Keratinocyte (primary cell): ENCODE measurements at regions not wholly inside any gene's neighbourhood (a gene's known extent, or its start where the extent isn't known, plus 50 kb on each side); places are given as distances from the start of the nearest gene placed in this dataset.

ENCODE experiments used
- DNase-seq: peaks from one replicate; pipeline ENCODE4 v3.0.0-alpha.2; 2011; ENCODE audit warnings: low read depth, missing footprints, low spot score
- FAIRE-seq: peaks from 2 replicates; lab custom pipeline; 2011; peaks lifted over from hg19 to GRCh38; lab: Jason Lieb, UNC
- H2AFZ ChIP-seq: 2 replicates; pipeline ENCODE4 v1.6.0; 2012; ENCODE audit warnings: low read length, control low read depth, inconsistent platforms; ENCODE audit not compliant: control insufficient read depth
- H3K27ac ChIP-seq: 2 replicates; pipeline ENCODE4 v1.5.1; 2011; ENCODE audit warnings: low read length; ENCODE audit not compliant: control insufficient read depth, insufficient read depth
- H3K27me3 ChIP-seq: 3 replicates; pipeline ENCODE4 v1.6.0; 2011; ENCODE audit warnings: low read length; ENCODE audit not compliant: control insufficient read depth, insufficient read depth; ENCODE audit errors: extremely low read depth
- H3K36me3 ChIP-seq, 2 experiments: 2 replicates in 1 of 2; 3 replicates in 1 of 2; pipeline ENCODE4 v1.5.1; 2011; ENCODE audit warnings: low read length in 2 of 2, mild to moderate bottlenecking in 1 of 2; ENCODE audit not compliant: control insufficient read depth in 2 of 2, insufficient read depth in 2 of 2; ENCODE audit errors: extremely low read depth in 1 of 2
- H3K4me1 ChIP-seq: 3 replicates; pipeline ENCODE4 v1.5.1; 2011; ENCODE audit warnings: low read length; ENCODE audit not compliant: control insufficient read depth, insufficient read depth; ENCODE audit errors: extremely low read depth
- H3K4me2 ChIP-seq: 3 replicates; pipeline ENCODE4 v1.6.0; 2011; ENCODE audit warnings: low read depth, low read length; ENCODE audit not compliant: control insufficient read depth, insufficient read depth; ENCODE audit errors: extremely low read depth
- H3K4me3 ChIP-seq, 3 experiments: fragments of 200-600 bp in 1 of 3; sonication (generic) in 1 of 3; 2 replicates in 2 of 3; 3 replicates in 1 of 3; pipeline ENCODE4 v1.5.1; 2011 to 2016; ENCODE audit warnings: low read length in 3 of 3, mild to moderate bottlenecking in 3 of 3, control low read depth in 2 of 3, inconsistent platforms in 1 of 3, low read depth in 1 of 3, mixed read lengths in 1 of 3, mixed run types in 1 of 3, moderate library complexity in 1 of 3; ENCODE audit not compliant: control insufficient read depth in 2 of 3, insufficient read depth in 2 of 3; ENCODE audit errors: extremely low read depth in 1 of 3
- H3K79me2 ChIP-seq: 2 replicates; pipeline ENCODE4 v1.6.0; 2012; ENCODE audit warnings: low read length; ENCODE audit not compliant: control insufficient read depth, insufficient read depth
- H3K9ac ChIP-seq: 3 replicates; pipeline ENCODE4 v1.6.0; 2011; ENCODE audit warnings: low read length; ENCODE audit not compliant: control insufficient read depth, insufficient read depth; ENCODE audit errors: extremely low read depth
- H3K9me1 ChIP-seq: 3 replicates; pipeline ENCODE4 v1.6.0; 2011; ENCODE audit warnings: low read length; ENCODE audit not compliant: control insufficient read depth, insufficient read depth; ENCODE audit errors: extremely low read depth
- H3K9me3 ChIP-seq: 2 replicates; pipeline ENCODE4 v1.5.1; 2012; ENCODE audit warnings: low read depth, low read length; ENCODE audit not compliant: control insufficient read depth
- H4K20me1 ChIP-seq: 3 replicates; pipeline ENCODE4 v1.6.0; 2011; ENCODE audit warnings: low read length; ENCODE audit not compliant: control insufficient read depth, insufficient read depth; ENCODE audit errors: extremely low read depth
- EZH2 ChIP-seq: IDR thresholded peaks from one replicate; pipeline ENCODE4 v1.6.1; 2012; ENCODE audit warnings: inconsistent platforms, mild to moderate bottlenecking, low read length, moderate library complexity
- dilution Hi-C: fragments of 300-500 bp; cut with MboI; formaldehyde crosslinking; loops from one replicate; pipeline ENCODE4 v1.7.0; 2020; ENCODE audit warnings: low sequenced_read_pairs; ENCODE audit not compliant: extremely low pct_ligation_motif_present
- TF ChIP-seq, protein P1 (sequence below), 3 experiments: IDR thresholded peaks in 1 of 3; conservative IDR thresholded peaks in 1 of 3; optimal IDR thresholded peaks in 1 of 3; 2 replicates in 2 of 3; 3 replicates in 1 of 3; pipeline versions ENCODE3 to v1.5.1; 2011; ENCODE audit warnings: low read length in 3 of 3, mild to moderate bottlenecking in 3 of 3, moderate library complexity in 2 of 3, control low read depth in 1 of 3, inconsistent platforms in 1 of 3; ENCODE audit not compliant: insufficient read depth in 2 of 3; ENCODE audit errors: extremely low read depth in 1 of 3

- H3K4me2 ChIP-seq = no peak overlapping the region
- no peaks in the 10 kb centered on the region for H3K27me3 ChIP-seq
- TF ChIP-seq, protein P1, sequence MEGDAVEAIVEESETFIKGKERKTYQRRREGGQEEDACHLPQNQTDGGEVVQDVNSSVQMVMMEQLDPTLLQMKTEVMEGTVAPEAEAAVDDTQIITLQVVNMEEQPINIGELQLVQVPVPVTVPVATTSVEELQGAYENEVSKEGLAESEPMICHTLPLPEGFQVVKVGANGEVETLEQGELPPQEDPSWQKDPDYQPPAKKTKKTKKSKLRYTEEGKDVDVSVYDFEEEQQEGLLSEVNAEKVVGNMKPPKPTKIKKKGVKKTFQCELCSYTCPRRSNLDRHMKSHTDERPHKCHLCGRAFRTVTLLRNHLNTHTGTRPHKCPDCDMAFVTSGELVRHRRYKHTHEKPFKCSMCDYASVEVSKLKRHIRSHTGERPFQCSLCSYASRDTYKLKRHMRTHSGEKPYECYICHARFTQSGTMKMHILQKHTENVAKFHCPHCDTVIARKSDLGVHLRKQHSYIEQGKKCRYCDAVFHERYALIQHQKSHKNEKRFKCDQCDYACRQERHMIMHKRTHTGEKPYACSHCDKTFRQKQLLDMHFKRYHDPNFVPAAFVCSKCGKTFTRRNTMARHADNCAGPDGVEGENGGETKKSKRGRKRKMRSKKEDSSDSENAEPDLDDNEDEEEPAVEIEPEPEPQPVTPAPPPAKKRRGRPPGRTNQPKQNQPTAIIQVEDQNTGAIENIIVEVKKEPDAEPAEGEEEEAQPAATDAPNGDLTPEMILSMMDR (optimal IDR thresholded peaks at IDR 0.05 in 1 of 3, IDR thresholded peaks at IDR 0.05 in 1 of 3, conservative IDR thresholded peaks at IDR 0.05 in 1 of 3; ENCODE audit: extremely low read depth in 1 of 3, insufficient read depth in 2 of 3, low read length in 3 of 3) = no peak
- no peak for TF ChIP-seq EZH2
- no peaks in the 10 kb centered on the region for H3K9me3 ChIP-seq
- no peak overlapping the region for H3K27ac ChIP-seq
- H3K79me2 ChIP-seq = no peaks in the 10 kb centered on the region
- no peaks in the 10 kb centered on the region for H3K9me1 ChIP-seq
- H4K20me1 ChIP-seq = no peaks in the 10 kb centered on the region
- DNase-seq = no peak
- H3K4me1 ChIP-seq = no peaks in the 10 kb centered on the region
- dilution Hi-C loops = no loop called here
- H3K36me3 ChIP-seq = no peaks in the 10 kb centered on the region
- H2AFZ ChIP-seq = no peak overlapping the region
- H3K4me3 ChIP-seq = no peak overlapping the region
- no peak for FAIRE-seq
- H3K9ac ChIP-seq = no peak overlapping the region
Measured at GRCh38 chr18:24546307-24546706, 85.9 kb downstream of the HRH4 start.

- H3K9me1 ChIP-seq = no peaks in the 10 kb centered on the region
- H3K4me3 ChIP-seq = no peak overlapping the region
- no peak overlapping the region for H3K9ac ChIP-seq
- no peaks in the 10 kb centered on the region for H3K36me3 ChIP-seq
- H3K4me1 ChIP-seq = peaks cover 7% of the 10 kb centered on the region
- H3K79me2 ChIP-seq = no peaks in the 10 kb centered on the region
- no peak for FAIRE-seq
- H3K27ac ChIP-seq = no peak overlapping the region
- no peak overlapping the region for H2AFZ ChIP-seq
- dilution Hi-C loops = no loop called here
- DNase-seq = no peak
- no peaks in the 10 kb centered on the region for H4K20me1 ChIP-seq
- no peaks in the 10 kb centered on the region for H3K27me3 ChIP-seq
- H3K4me2 ChIP-seq = no peak overlapping the region
- H3K9me3 ChIP-seq = no peaks in the 10 kb centered on the region
- no peak for TF ChIP-seq EZH2
- TF ChIP-seq, protein P1 (optimal IDR thresholded peaks at IDR 0.05 in 1 of 3, IDR thresholded peaks at IDR 0.05 in 1 of 3, conservative IDR thresholded peaks at IDR 0.05 in 1 of 3; ENCODE audit: extremely low read depth in 1 of 3, insufficient read depth in 2 of 3, low read length in 3 of 3) = no peak
Measured at GRCh38 chr18:24548583-24548982, 88.1 kb downstream of the HRH4 start.
